ENCODE measurements at regions not wholly inside any gene's neighbourhood (a gene's known extent, or its start where the extent isn't known, plus 50 kb on each side); places are given as distances from the start of the nearest gene placed in this dataset.
A peak's percentile ranks its signal among the peaks of the same experiment; 100 is the strongest.
"Not testable (repeated sequence)": the region's sequence is repeated elsewhere in the genome, so short reads cannot be mapped to it uniquely, and the experiment has no call there.

GRCh38 chr4:123597586-123597985 lies 201.0 kb downstream of the SPRY1 start:
- no peaks in the 10 kb centered on the region for H3K36me3 ChIP-seq (ENCODE audit: control insufficient read depth in 3 of 3, insufficient read depth in 3 of 3, low read length in 3 of 3)
- no peaks in the 10 kb centered on the region for H3K27me3 ChIP-seq (ENCODE audit: control insufficient read depth in 3 of 3, insufficient read depth in 3 of 3, low read length in 3 of 3)
- no peaks in the 10 kb centered on the region for H3K9me3 ChIP-seq (ENCODE audit: control insufficient read depth in 3 of 3, low read length in 3 of 3)
- H3K27ac ChIP-seq (ENCODE audit: low read depth, low read length) = no peak overlapping the region
- no peak overlapping the region for H3K4me3 ChIP-seq (ENCODE audit: low read length in 3 of 3)
- no peak overlapping the region for H3K9ac ChIP-seq (ENCODE audit: low read depth in 1 of 3, low read length in 3 of 3)
- peaks cover 3 to 13% (median 5%) of the 10 kb centered on the region in 3 donors for H3K4me1 ChIP-seq (ENCODE audit: control insufficient read depth in 3 of 3, insufficient read depth in 3 of 3, low read length in 3 of 3)

GRCh38 chr4:123598331-123598730 lies 201.7 kb downstream of the SPRY1 start:
- Histone ChIP-seq H3K4me1 (ENCODE audit: control insufficient read depth in 3 of 3, insufficient read depth in 3 of 3, low read length in 3 of 3) (peaks cover 3 to 13% (median 5%) of the 10 kb centered on the region in 3 donors), H3K27ac (ENCODE audit: low read depth, low read length) (no peak overlapping the region), H3K9me3 (ENCODE audit: control insufficient read depth in 3 of 3, low read length in 3 of 3) (no peaks in the 10 kb centered on the region)

GRCh38 chr4:123599061-123599919 lies 202.7 kb downstream of the SPRY1 start:
- H3K9me3 ChIP-seq (ENCODE audit: control insufficient read depth in 3 of 3, low read length in 3 of 3) = no peaks in the 10 kb centered on the region
- H3K4me1 ChIP-seq (ENCODE audit: control insufficient read depth in 3 of 3, insufficient read depth in 3 of 3, low read length in 3 of 3) = peaks cover 3 to 13% (median 5%) of the 10 kb centered on the region in 3 donors
- H3K4me3 ChIP-seq (ENCODE audit: low read length in 3 of 3) = no peak overlapping the region
- H3K36me3 ChIP-seq (ENCODE audit: control insufficient read depth in 3 of 3, insufficient read depth in 3 of 3, low read length in 3 of 3) = no peaks in the 10 kb centered on the region
- no peak overlapping the region for H3K9ac ChIP-seq (ENCODE audit: low read depth in 1 of 3, low read length in 3 of 3)
- peak overlapping the region; percentile 25 for H3K27ac ChIP-seq (ENCODE audit: low read depth, low read length)
- no peaks in the 10 kb centered on the region for H3K27me3 ChIP-seq (ENCODE audit: control insufficient read depth in 3 of 3, insufficient read depth in 3 of 3, low read length in 3 of 3)

More at GRCh38 chr4:123598331-123598730, 201.7 kb downstream of the SPRY1 start:
- no peak overlapping the region for H3K9ac ChIP-seq (ENCODE audit: low read depth in 1 of 3, low read length in 3 of 3)
- H3K27me3 ChIP-seq (ENCODE audit: control insufficient read depth in 3 of 3, insufficient read depth in 3 of 3, low read length in 3 of 3) = no peaks in the 10 kb centered on the region
- no peaks in the 10 kb centered on the region for H3K36me3 ChIP-seq (ENCODE audit: control insufficient read depth in 3 of 3, insufficient read depth in 3 of 3, low read length in 3 of 3)
- no peak overlapping the region for H3K4me3 ChIP-seq (ENCODE audit: low read length in 3 of 3)

- peaks cover 3 to 13% (median 5%) of the 10 kb centered on the region in 3 donors for H3K4me1 ChIP-seq (ENCODE audit: control insufficient read depth in 3 of 3, insufficient read depth in 3 of 3, low read length in 3 of 3)
- H3K9ac ChIP-seq (ENCODE audit: low read depth in 1 of 3, low read length in 3 of 3) = no peak overlapping the region
- H3K4me3 ChIP-seq (ENCODE audit: low read length in 3 of 3) = no peak overlapping the region
- peak overlapping the region; percentile 25 for H3K27ac ChIP-seq (ENCODE audit: low read depth, low read length)
- no peaks in the 10 kb centered on the region for H3K9me3 ChIP-seq (ENCODE audit: control insufficient read depth in 3 of 3, low read length in 3 of 3)
- H3K36me3 ChIP-seq (ENCODE audit: control insufficient read depth in 3 of 3, insufficient read depth in 3 of 3, low read length in 3 of 3) = no peaks in the 10 kb centered on the region
- no peaks in the 10 kb centered on the region for H3K27me3 ChIP-seq (ENCODE audit: control insufficient read depth in 3 of 3, insufficient read depth in 3 of 3, low read length in 3 of 3)
These were observed 203.6 kb downstream of the SPRY1 start for GRCh38 chr4:123599920-123600810.

- no peaks in the 10 kb centered on the region for H3K27me3 ChIP-seq (ENCODE audit: control insufficient read depth in 3 of 3, insufficient read depth in 3 of 3, low read length in 3 of 3)
- H3K9me3 ChIP-seq (ENCODE audit: control insufficient read depth in 3 of 3, low read length in 3 of 3) = no peaks in the 10 kb centered on the region
These were observed 204.7 kb downstream of the SPRY1 start for GRCh38 chr4:123600987-123601904.

GRCh38 chr4:123602007-123602406 lies 205.4 kb downstream of the SPRY1 start:
- H3K27ac ChIP-seq (ENCODE audit: low read depth, low read length) = no peak overlapping the region
- H3K4me1 ChIP-seq (ENCODE audit: control insufficient read depth in 3 of 3, insufficient read depth in 3 of 3, low read length in 3 of 3) = peaks cover 3 to 13% (median 5%) of the 10 kb centered on the region in 3 donors
- no peaks in the 10 kb centered on the region for H3K36me3 ChIP-seq (ENCODE audit: control insufficient read depth in 3 of 3, insufficient read depth in 3 of 3, low read length in 3 of 3)
- no peak overlapping the region for H3K9ac ChIP-seq (ENCODE audit: low read depth in 1 of 3, low read length in 3 of 3)
- H3K9me3 ChIP-seq (ENCODE audit: control insufficient read depth in 3 of 3, low read length in 3 of 3) = no peaks in the 10 kb centered on the region
- H3K27me3 ChIP-seq (ENCODE audit: control insufficient read depth in 3 of 3, insufficient read depth in 3 of 3, low read length in 3 of 3) = no peaks in the 10 kb centered on the region
- H3K4me3 ChIP-seq (ENCODE audit: low read length in 3 of 3) = no peak overlapping the region

More at GRCh38 chr4:123600987-123601904, 204.7 kb downstream of the SPRY1 start:
- Histone ChIP-seq H3K4me3 (ENCODE audit: low read length in 3 of 3) (no peak overlapping the region), H3K9ac (ENCODE audit: low read depth in 1 of 3, low read length in 3 of 3) (no peak overlapping the region), H3K36me3 (ENCODE audit: control insufficient read depth in 3 of 3, insufficient read depth in 3 of 3, low read length in 3 of 3) (no peaks in the 10 kb centered on the region), H3K27ac (ENCODE audit: low read depth, low read length) (peak overlapping the region; percentile 25), H3K4me1 (ENCODE audit: control insufficient read depth in 3 of 3, insufficient read depth in 3 of 3, low read length in 3 of 3) (peaks cover 3 to 13% (median 5%) of the 10 kb centered on the region in 3 donors)

GRCh38 chr4:123603165-123603564 lies 206.6 kb downstream of the SPRY1 start:
- Histone ChIP-seq H3K4me3 (ENCODE audit: low read length in 3 of 3) (no peak overlapping the region), H3K36me3 (ENCODE audit: control insufficient read depth in 3 of 3, insufficient read depth in 3 of 3, low read length in 3 of 3) (no peaks in the 10 kb centered on the region), H3K4me1 (ENCODE audit: control insufficient read depth in 3 of 3, insufficient read depth in 3 of 3, low read length in 3 of 3) (peaks cover 3 to 13% (median 5%) of the 10 kb centered on the region in 3 donors), H3K27me3 (ENCODE audit: control insufficient read depth in 3 of 3, insufficient read depth in 3 of 3, low read length in 3 of 3) (no peaks in the 10 kb centered on the region), H3K9ac (ENCODE audit: low read depth in 1 of 3, low read length in 3 of 3) (no peak overlapping the region), H3K27ac (ENCODE audit: low read depth, low read length) (no peak overlapping the region), H3K9me3 (ENCODE audit: control insufficient read depth in 3 of 3, low read length in 3 of 3) (no peaks in the 10 kb centered on the region)

- not testable (repeated sequence) for H3K9me3 ChIP-seq (ENCODE audit: control insufficient read depth in 3 of 3, low read length in 3 of 3); H3K27ac ChIP-seq (ENCODE audit: low read depth, low read length); H3K27me3 ChIP-seq (ENCODE audit: control insufficient read depth in 3 of 3, insufficient read depth in 3 of 3, low read length in 3 of 3); H3K36me3 ChIP-seq (ENCODE audit: control insufficient read depth in 3 of 3, insufficient read depth in 3 of 3, low read length in 3 of 3); H3K4me3 ChIP-seq (ENCODE audit: low read length in 3 of 3); H3K9ac ChIP-seq (ENCODE audit: low read depth in 1 of 3, low read length in 3 of 3); H3K4me1 ChIP-seq (ENCODE audit: control insufficient read depth in 3 of 3, insufficient read depth in 3 of 3, low read length in 3 of 3)
These were observed 209.2 kb downstream of the SPRY1 start for GRCh38 chr4:123605797-123606196.

- H3K4me3 ChIP-seq (ENCODE audit: low read length in 3 of 3) = no peak overlapping the region
- no peaks in the 10 kb centered on the region for H3K27me3 ChIP-seq (ENCODE audit: control insufficient read depth in 3 of 3, insufficient read depth in 3 of 3, low read length in 3 of 3)
- no peaks in the 10 kb centered on the region for H3K9me3 ChIP-seq (ENCODE audit: control insufficient read depth in 3 of 3, low read length in 3 of 3)
- H3K36me3 ChIP-seq (ENCODE audit: control insufficient read depth in 3 of 3, insufficient read depth in 3 of 3, low read length in 3 of 3) = no peaks in the 10 kb centered on the region
- H3K4me1 ChIP-seq (ENCODE audit: control insufficient read depth in 3 of 3, insufficient read depth in 3 of 3, low read length in 3 of 3) = no peaks in the 10 kb centered on the region
- H3K27ac ChIP-seq (ENCODE audit: low read depth, low read length) = no peak overlapping the region
- no peak overlapping the region for H3K9ac ChIP-seq (ENCODE audit: low read depth in 1 of 3, low read length in 3 of 3)
These were observed 209.7 kb downstream of the SPRY1 start for GRCh38 chr4:123606336-123606735.

Data from skeletal muscle tissue (tissue), 3 donors.